ENCODE measurements at regions not wholly inside any gene's neighbourhood (a gene's known extent, or its start where the extent isn't known, plus 50 kb on each side); places are given as distances from the start of the nearest gene placed in this dataset.
A peak's percentile ranks its signal among the peaks of the same experiment; 100 is the strongest.

DNA sequence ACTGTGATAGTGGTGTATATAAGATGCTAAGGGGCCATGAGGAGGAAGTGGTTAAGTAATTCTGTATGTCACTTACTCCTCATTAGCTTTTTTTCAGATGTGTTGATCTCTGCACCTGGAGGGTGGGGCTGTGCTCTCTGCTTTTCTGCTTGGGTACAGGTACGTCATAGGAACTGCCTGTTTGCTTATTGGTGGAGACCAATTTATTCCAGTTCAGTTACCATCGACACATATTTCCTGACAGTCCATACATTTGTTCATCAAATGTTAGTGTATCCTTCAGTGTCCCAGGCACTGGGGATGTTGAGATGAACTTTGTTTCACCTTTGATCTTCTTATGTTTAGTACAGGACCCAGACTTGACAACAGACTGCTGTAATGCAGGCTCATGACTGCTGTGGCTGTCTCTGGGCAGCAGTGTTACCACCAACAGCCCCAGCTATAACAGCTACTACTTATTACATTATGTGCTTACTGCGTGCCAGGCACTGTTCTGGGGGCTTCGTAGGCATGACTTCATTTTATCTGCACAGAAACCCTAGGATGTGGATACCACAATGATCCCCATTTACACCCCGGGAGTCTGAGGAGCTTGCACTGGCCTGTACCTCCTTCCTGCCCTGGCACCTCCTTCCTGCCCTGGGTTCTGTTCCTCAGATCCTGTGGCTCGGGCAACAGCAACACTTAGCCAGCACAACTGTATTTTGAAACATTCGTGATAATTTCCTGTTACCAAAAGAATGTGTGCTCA is 87.4 kb downstream of the BUB3 start:
- Histone ChIP-seq H3K27ac (ENCODE audit: extremely low read length, insufficient read depth, low read length) (no peak overlapping the region), H3K27me3 (ENCODE audit: control insufficient read depth in 1 of 2, insufficient read depth in 2 of 2, low read length in 2 of 2) (no peaks in the 10 kb centered on the region), H3K79me2 (ENCODE audit: insufficient read depth, low read length) (no peaks in the 10 kb centered on the region), H3K4me1 (ENCODE audit: insufficient read depth, low read length) (peaks cover 15% of the 10 kb centered on the region), H4K20me1 (ENCODE audit: insufficient read depth, low read length) (no peaks in the 10 kb centered on the region), H3K9ac (ENCODE audit: insufficient read depth, low read depth, low read length) (no peak overlapping the region), H2AFZ (ENCODE audit: low read length) (no peak overlapping the region), H3K36me3 (replicated peaks in 1 of 2; ENCODE audit: control insufficient read depth in 1 of 2, insufficient read depth in 2 of 2, low read length in 2 of 2) (no peaks in the 10 kb centered on the region), H3K9me3 (ENCODE audit: low read length) (no peaks in the 10 kb centered on the region), H3K4me2 (ENCODE audit: low read depth, low read length) (0 out of 2 replicates have a peak overlapping the region, but pooled peaks have one; percentile 26), H3K4me3 (replicated peaks in 1 of 3; ENCODE audit: insufficient read depth in 1 of 3, low read depth in 2 of 3, low read length in 3 of 3) (no peak overlapping the region)
- intact Hi-C loops (cut with micrococcal nuclease; ENCODE audit: unreplicated experiment) (no loop called here), in situ Hi-C loops (cut with HindIII; ENCODE audit: extremely low pct_ligation_motif_present, low pct_unique_long_range_greater_than_20kb) (no loop called here)
- FAIRE-seq: no peak
- ATAC-seq: peak; percentile 70
- BruUV-seq (replicated peaks): no TSS peak
- peak; percentile 5 for DNase-seq (ENCODE audit: low spot score)
- POLR2A ChIA-PET: no interaction called here
- TF ChIP-seq CREB1 (IDR thresholded peaks at IDR 0.05): peak; percentile 2; the same call in 1 of the 2 replicates
- peak; percentile 20; the same call in 1 of the 2 replicates for TF ChIP-seq CREB1 (CRISPR knock-in tag; IDR thresholded peaks at IDR 0.05)
- TF ChIP-seq, protein P1, sequence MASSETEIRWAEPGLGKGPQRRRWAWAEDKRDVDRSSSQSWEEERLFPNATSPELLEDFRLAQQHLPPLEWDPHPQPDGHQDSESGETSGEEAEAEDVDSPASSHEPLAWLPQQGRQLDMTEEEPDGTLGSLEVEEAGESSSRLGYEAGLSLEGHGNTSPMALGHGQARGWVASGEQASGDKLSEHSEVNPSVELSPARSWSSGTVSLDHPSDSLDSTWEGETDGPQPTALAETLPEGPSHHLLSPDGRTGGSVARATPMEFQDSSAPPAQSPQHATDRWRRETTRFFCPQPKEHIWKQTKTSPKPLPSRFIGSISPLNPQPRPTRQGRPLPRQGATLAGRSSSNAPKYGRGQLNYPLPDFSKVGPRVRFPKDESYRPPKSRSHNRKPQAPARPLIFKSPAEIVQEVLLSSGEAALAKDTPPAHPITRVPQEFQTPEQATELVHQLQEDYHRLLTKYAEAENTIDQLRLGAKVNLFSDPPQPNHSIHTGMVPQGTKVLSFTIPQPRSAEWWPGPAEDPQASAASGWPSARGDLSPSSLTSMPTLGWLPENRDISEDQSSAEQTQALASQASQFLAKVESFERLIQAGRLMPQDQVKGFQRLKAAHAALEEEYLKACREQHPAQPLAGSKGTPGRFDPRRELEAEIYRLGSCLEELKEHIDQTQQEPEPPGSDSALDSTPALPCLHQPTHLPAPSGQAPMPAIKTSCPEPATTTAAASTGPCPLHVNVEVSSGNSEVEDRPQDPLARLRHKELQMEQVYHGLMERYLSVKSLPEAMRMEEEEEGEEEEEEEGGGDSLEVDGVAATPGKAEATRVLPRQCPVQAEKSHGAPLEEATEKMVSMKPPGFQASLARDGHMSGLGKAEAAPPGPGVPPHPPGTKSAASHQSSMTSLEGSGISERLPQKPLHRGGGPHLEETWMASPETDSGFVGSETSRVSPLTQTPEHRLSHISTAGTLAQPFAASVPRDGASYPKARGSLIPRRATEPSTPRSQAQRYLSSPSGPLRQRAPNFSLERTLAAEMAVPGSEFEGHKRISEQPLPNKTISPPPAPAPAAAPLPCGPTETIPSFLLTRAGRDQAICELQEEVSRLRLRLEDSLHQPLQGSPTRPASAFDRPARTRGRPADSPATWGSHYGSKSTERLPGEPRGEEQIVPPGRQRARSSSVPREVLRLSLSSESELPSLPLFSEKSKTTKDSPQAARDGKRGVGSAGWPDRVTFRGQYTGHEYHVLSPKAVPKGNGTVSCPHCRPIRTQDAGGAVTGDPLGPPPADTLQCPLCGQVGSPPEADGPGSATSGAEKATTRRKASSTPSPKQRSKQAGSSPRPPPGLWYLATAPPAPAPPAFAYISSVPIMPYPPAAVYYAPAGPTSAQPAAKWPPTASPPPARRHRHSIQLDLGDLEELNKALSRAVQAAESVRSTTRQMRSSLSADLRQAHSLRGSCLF (CRISPR knock-in tag; IDR thresholded peaks at IDR 0.05; ENCODE audit: borderline replicate concordance): no peak
- peak; percentile 70 for TF ChIP-seq RARA (CRISPR knock-in tag; IDR thresholded peaks at IDR 0.05)
- no peak for TF ChIP-seq TFAP4 (IDR thresholded peaks at IDR 0.05; ENCODE audit: borderline replicate concordance, low read depth)
- TF ChIP-seq RFXANK (CRISPR knock-in tag; IDR thresholded peaks at IDR 0.05): peak; percentile 95
- TF ChIP-seq ZNF550 (CRISPR knock-in tag; IDR thresholded peaks at IDR 0.05; ENCODE audit: borderline replicate concordance): no peak
- TF ChIP-seq ZNF777 (CRISPR knock-in tag; IDR thresholded peaks at IDR 0.05): no peak
- no peak for TF ChIP-seq ZBTB2 (CRISPR knock-in tag; IDR thresholded peaks at IDR 0.05; ENCODE audit: low read depth)
- TF ChIP-seq RFX5 (IDR thresholded peaks at IDR 0.05; ENCODE audit: low read depth, low read length): peak; percentile 97
- CTCF ChIA-PET (ENCODE audit: low intra/inter-chr PET ratio, low total read pairs): no interaction called here
- WGBS (ENCODE audit: low lambda C conversion rate): 10% methylated on average over 5 of the region's 7 CpGs

Measured in HepG2 (cell line).